A549 (cell line): ENCODE measurements at regions not wholly inside any gene's neighbourhood (a gene's known extent, or its start where the extent isn't known, plus 50 kb on each side); places are given as distances from the start of the nearest gene placed in this dataset.

Experiments
- EP300 ChIP-seq, 2 experiments: fragments of >200 bp; sonication (Bioruptor Twin); formaldehyde crosslinking; IDR thresholded peaks; 2 replicates in 1 of 2; 3 replicates in 1 of 2; pipeline ENCODE4 v1.6.1; 2016 to 2017
- JUNB ChIP-seq: fragments of >200 bp; sonication (Bioruptor Twin); formaldehyde crosslinking; IDR thresholded peaks from 2 replicates; pipeline ENCODE4 v1.6.1; 2016
- KDM1A ChIP-seq: fragments of 200-600 bp; sonication (generic); IDR thresholded peaks from 2 replicates; pipeline ENCODE4 v1.6.1; 2016; ENCODE audit warnings: low read depth, mild to moderate bottlenecking
- MYC ChIP-seq: IDR thresholded peaks from 2 replicates; pipeline ENCODE4 v1.6.1; 2012; ENCODE audit warnings: mild to moderate bottlenecking, inconsistent platforms, low read length, improper control_type of control experiment, borderline replicate concordance
- POLR2A ChIP-seq: IDR thresholded peaks from 2 replicates; pipeline ENCODE4 v1.6.1; 2012; ENCODE audit warnings: mild to moderate bottlenecking, low read length
- POLR2AphosphoS2 ChIP-seq: conservative IDR thresholded peaks from 2 replicates; pipeline ENCODE4 v1.6.1; 2012; ENCODE audit warnings: low read length, improper control_type of control experiment, inconsistent platforms
- RFX5 ChIP-seq: fragments of 450-650 bp; IDR thresholded peaks from 2 replicates; pipeline ENCODE4 v1.7.1; 2014; ENCODE audit warnings: antibody characterized with exemption, mild to moderate bottlenecking, moderate library complexity
- TF ChIP-seq, protein P1 (sequence below): fragments of >200 bp; sonication (Bioruptor Twin); formaldehyde crosslinking; IDR thresholded peaks from 3 replicates; pipeline ENCODE4 v1.5.1; 2016
- TF ChIP-seq, protein P2 (sequence below): fragments of 150-350 bp; IDR thresholded peaks from 2 replicates; pipeline ENCODE4 v1.6.1; 2014; ENCODE audit warnings: low read depth, mild to moderate bottlenecking, low read length
- TF ChIP-seq, protein P3 (sequence below): IDR thresholded peaks from 2 replicates; pipeline ENCODE4 v1.6.1; 2012

- TF ChIP-seq POLR2A (no peak), RFX5 (no peak), EP300 (IDR thresholded peaks at IDR 0.05) (no peak), MYC (no peak), POLR2AphosphoS2 (no peak), KDM1A (no peak), JUNB (no peak)
- TF ChIP-seq, protein P1, sequence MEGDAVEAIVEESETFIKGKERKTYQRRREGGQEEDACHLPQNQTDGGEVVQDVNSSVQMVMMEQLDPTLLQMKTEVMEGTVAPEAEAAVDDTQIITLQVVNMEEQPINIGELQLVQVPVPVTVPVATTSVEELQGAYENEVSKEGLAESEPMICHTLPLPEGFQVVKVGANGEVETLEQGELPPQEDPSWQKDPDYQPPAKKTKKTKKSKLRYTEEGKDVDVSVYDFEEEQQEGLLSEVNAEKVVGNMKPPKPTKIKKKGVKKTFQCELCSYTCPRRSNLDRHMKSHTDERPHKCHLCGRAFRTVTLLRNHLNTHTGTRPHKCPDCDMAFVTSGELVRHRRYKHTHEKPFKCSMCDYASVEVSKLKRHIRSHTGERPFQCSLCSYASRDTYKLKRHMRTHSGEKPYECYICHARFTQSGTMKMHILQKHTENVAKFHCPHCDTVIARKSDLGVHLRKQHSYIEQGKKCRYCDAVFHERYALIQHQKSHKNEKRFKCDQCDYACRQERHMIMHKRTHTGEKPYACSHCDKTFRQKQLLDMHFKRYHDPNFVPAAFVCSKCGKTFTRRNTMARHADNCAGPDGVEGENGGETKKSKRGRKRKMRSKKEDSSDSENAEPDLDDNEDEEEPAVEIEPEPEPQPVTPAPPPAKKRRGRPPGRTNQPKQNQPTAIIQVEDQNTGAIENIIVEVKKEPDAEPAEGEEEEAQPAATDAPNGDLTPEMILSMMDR: no peak
- TF ChIP-seq, protein P2, sequence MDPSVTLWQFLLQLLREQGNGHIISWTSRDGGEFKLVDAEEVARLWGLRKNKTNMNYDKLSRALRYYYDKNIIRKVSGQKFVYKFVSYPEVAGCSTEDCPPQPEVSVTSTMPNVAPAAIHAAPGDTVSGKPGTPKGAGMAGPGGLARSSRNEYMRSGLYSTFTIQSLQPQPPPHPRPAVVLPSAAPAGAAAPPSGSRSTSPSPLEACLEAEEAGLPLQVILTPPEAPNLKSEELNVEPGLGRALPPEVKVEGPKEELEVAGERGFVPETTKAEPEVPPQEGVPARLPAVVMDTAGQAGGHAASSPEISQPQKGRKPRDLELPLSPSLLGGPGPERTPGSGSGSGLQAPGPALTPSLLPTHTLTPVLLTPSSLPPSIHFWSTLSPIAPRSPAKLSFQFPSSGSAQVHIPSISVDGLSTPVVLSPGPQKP: no peak
- TF ChIP-seq, protein P3, sequence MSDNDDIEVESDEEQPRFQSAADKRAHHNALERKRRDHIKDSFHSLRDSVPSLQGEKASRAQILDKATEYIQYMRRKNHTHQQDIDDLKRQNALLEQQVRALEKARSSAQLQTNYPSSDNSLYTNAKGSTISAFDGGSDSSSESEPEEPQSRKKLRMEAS: no peak
Observed at GRCh38 chr13:103328899-103329298, 262.7 kb upstream of the SLC10A2 start.
